ENCODE measurements at regions not wholly inside any gene's neighbourhood (a gene's known extent, or its start where the extent isn't known, plus 50 kb on each side); places are given as distances from the start of the nearest gene placed in this dataset.

DNA sequence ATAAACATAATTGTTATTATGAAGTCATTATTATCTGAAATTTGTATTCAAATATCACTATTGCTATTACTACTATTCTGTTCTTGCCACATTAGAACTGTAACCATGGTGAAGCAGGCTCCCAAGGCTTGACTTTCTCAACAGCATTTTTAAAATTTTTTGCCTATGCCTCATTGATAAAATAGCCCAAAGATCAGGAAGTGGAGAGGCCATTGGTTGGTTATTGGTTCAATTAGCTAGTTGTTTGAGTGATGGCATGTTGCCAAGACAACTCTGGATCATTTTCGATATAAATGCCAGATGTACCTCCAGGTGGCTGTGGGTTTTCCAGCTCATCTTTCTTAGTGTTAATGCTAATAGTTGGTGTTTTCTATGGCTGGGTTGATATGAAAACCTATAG is 513.5 kb downstream of the TRIB2 start:
- H3K4me1 ChIP-seq (ENCODE audit: control insufficient read depth, extremely low read depth, insufficient read depth, low read length): peaks cover 2% of the 10 kb centered on the region
- no peaks in the 10 kb centered on the region for H4K20me1 ChIP-seq (ENCODE audit: control insufficient read depth, extremely low read depth, insufficient read depth, low read length)
- H3K9me3 ChIP-seq (ENCODE audit: control insufficient read depth, low read depth, low read length): no peaks in the 10 kb centered on the region
- H3K4me2 ChIP-seq (ENCODE audit: control insufficient read depth, extremely low read depth, insufficient read depth, low read depth, low read length): no peak overlapping the region
- no peaks in the 10 kb centered on the region for H3K36me3 ChIP-seq (ENCODE audit: control insufficient read depth in 2 of 2, extremely low read depth in 1 of 2, insufficient read depth in 2 of 2, low read length in 2 of 2)
- no peak overlapping the region for H2AFZ ChIP-seq (ENCODE audit: control insufficient read depth, low read length)
- TF ChIP-seq, protein P1, sequence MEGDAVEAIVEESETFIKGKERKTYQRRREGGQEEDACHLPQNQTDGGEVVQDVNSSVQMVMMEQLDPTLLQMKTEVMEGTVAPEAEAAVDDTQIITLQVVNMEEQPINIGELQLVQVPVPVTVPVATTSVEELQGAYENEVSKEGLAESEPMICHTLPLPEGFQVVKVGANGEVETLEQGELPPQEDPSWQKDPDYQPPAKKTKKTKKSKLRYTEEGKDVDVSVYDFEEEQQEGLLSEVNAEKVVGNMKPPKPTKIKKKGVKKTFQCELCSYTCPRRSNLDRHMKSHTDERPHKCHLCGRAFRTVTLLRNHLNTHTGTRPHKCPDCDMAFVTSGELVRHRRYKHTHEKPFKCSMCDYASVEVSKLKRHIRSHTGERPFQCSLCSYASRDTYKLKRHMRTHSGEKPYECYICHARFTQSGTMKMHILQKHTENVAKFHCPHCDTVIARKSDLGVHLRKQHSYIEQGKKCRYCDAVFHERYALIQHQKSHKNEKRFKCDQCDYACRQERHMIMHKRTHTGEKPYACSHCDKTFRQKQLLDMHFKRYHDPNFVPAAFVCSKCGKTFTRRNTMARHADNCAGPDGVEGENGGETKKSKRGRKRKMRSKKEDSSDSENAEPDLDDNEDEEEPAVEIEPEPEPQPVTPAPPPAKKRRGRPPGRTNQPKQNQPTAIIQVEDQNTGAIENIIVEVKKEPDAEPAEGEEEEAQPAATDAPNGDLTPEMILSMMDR (optimal IDR thresholded peaks at IDR 0.05 in 1 of 3, IDR thresholded peaks at IDR 0.05 in 1 of 3, conservative IDR thresholded peaks at IDR 0.05 in 1 of 3; ENCODE audit: extremely low read depth in 1 of 3, insufficient read depth in 2 of 3, low read length in 3 of 3): no peak
- no peak for TF ChIP-seq EZH2 (IDR thresholded peaks at IDR 0.05; ENCODE audit: low read length)
- H3K27me3 ChIP-seq (ENCODE audit: control insufficient read depth, extremely low read depth, insufficient read depth, low read length): no peaks in the 10 kb centered on the region
- H3K9me1 ChIP-seq (ENCODE audit: control insufficient read depth, extremely low read depth, insufficient read depth, low read length): no peaks in the 10 kb centered on the region
- H3K4me3 ChIP-seq (ENCODE audit: control insufficient read depth in 2 of 3, extremely low read depth in 1 of 3, insufficient read depth in 2 of 3, low read depth in 1 of 3, low read length in 3 of 3): no peak overlapping the region
- dilution Hi-C loops (cut with MboI; ENCODE audit: extremely low pct_ligation_motif_present, low sequenced_read_pairs): no loop called here
- no peaks in the 10 kb centered on the region for H3K79me2 ChIP-seq (ENCODE audit: control insufficient read depth, insufficient read depth, low read length)
- no peak for FAIRE-seq
- no peak overlapping the region for H3K27ac ChIP-seq (ENCODE audit: control insufficient read depth, insufficient read depth, low read length)
- DNase-seq (ENCODE audit: low read depth, low spot score): peak; percentile 9
- H3K9ac ChIP-seq (ENCODE audit: control insufficient read depth, extremely low read depth, insufficient read depth, low read length): no peak overlapping the region

DNA sequence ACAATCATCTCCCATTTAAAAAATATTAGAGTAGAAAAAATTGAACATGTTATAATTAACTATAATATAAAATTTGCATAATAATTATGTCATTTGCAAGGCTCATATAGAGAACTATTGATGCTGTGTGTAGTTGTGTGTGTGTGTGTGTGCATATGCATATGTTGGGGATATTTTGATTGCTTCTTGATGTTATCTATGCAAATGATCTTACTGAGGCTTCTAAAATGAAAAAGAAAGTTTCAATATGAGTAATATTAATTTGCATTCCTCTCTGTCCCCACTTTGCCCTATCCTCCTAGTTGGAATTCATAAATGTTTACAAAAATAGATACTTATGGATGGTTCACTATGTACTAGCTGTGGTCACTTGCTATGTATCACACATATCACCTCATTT is 523.3 kb downstream of the TRIB2 start:
- no peaks in the 10 kb centered on the region for H3K4me1 ChIP-seq (ENCODE audit: control insufficient read depth, extremely low read depth, insufficient read depth, low read length)
- no peaks in the 10 kb centered on the region for H3K36me3 ChIP-seq (ENCODE audit: control insufficient read depth in 2 of 2, extremely low read depth in 1 of 2, insufficient read depth in 2 of 2, low read length in 2 of 2)
- no peak overlapping the region for H3K9ac ChIP-seq (ENCODE audit: control insufficient read depth, extremely low read depth, insufficient read depth, low read length)
- H3K9me1 ChIP-seq (ENCODE audit: control insufficient read depth, extremely low read depth, insufficient read depth, low read length): no peaks in the 10 kb centered on the region
- H2AFZ ChIP-seq (ENCODE audit: control insufficient read depth, low read length): no peak overlapping the region
- FAIRE-seq (no peak), DNase-seq (ENCODE audit: low read depth, low spot score) (no peak)
- TF ChIP-seq, protein P1 (optimal IDR thresholded peaks at IDR 0.05 in 1 of 3, IDR thresholded peaks at IDR 0.05 in 1 of 3, conservative IDR thresholded peaks at IDR 0.05 in 1 of 3; ENCODE audit: extremely low read depth in 1 of 3, insufficient read depth in 2 of 3, low read length in 3 of 3): no peak
- TF ChIP-seq EZH2 (IDR thresholded peaks at IDR 0.05; ENCODE audit: low read length): no peak
- no peak overlapping the region for H3K4me2 ChIP-seq (ENCODE audit: control insufficient read depth, extremely low read depth, insufficient read depth, low read depth, low read length)
- H3K27me3 ChIP-seq (ENCODE audit: control insufficient read depth, extremely low read depth, insufficient read depth, low read length): no peaks in the 10 kb centered on the region
- dilution Hi-C loops (cut with MboI; ENCODE audit: extremely low pct_ligation_motif_present, low sequenced_read_pairs): no loop called here
- H3K79me2 ChIP-seq (ENCODE audit: control insufficient read depth, insufficient read depth, low read length): no peaks in the 10 kb centered on the region
- no peak overlapping the region for H3K4me3 ChIP-seq (ENCODE audit: control insufficient read depth in 2 of 3, extremely low read depth in 1 of 3, insufficient read depth in 2 of 3, low read depth in 1 of 3, low read length in 3 of 3)
- no peaks in the 10 kb centered on the region for H3K9me3 ChIP-seq (ENCODE audit: control insufficient read depth, low read depth, low read length)
- no peak overlapping the region for H3K27ac ChIP-seq (ENCODE audit: control insufficient read depth, insufficient read depth, low read length)
- no peaks in the 10 kb centered on the region for H4K20me1 ChIP-seq (ENCODE audit: control insufficient read depth, extremely low read depth, insufficient read depth, low read length)
